ENCODE measurements at regions not wholly inside any gene's neighbourhood (a gene's known extent, or its start where the extent isn't known, plus 50 kb on each side); places are given as distances from the start of the nearest gene placed in this dataset.

- DNase-seq, result no peak
Measured at GRCh38 chr2:2574401-2575180, 243.5 kb upstream of the MYT1L start.

- peak; percentile 6 for DNase-seq
Measured at GRCh38 chr2:2573658-2574293, 242.7 kb upstream of the MYT1L start.

GRCh38 chr2:2573205-2573604 lies 242.1 kb upstream of the MYT1L start:
- no peak for DNase-seq

- no peak for DNase-seq
Measured at GRCh38 chr2:2572393-2573204, 241.5 kb upstream of the MYT1L start.

- DNase-seq, result no peak
Measured at GRCh38 chr2:2571301-2572150, 240.5 kb upstream of the MYT1L start.

- no peak for DNase-seq
Measured at GRCh38 chr2:2570871-2571270, 239.8 kb upstream of the MYT1L start.

- DNase-seq, result no peak
Measured at GRCh38 chr2:2570360-2570759, 239.3 kb upstream of the MYT1L start.

GRCh38 chr2:2569836-2570235 lies 238.8 kb upstream of the MYT1L start:
- no peak for DNase-seq

GRCh38 chr2:2569306-2569705 lies 238.2 kb upstream of the MYT1L start:
- DNase-seq, result no peak

GRCh38 chr2:2568411-2568810 lies 237.3 kb upstream of the MYT1L start:
- no peak for DNase-seq

- DNase-seq, result no peak
Measured at GRCh38 chr2:2567776-2568175, 236.7 kb upstream of the MYT1L start.

- DNase-seq, result no peak
Measured at GRCh38 chr2:2566396-2567323, 235.6 kb upstream of the MYT1L start.

GRCh38 chr2:2565671-2566070 lies 234.6 kb upstream of the MYT1L start:
- no peak for DNase-seq

GRCh38 chr2:2564300-2565078 lies 233.4 kb upstream of the MYT1L start:
- no peak for DNase-seq

- DNase-seq, result no peak
Measured at GRCh38 chr2:2563309-2563860, 232.3 kb upstream of the MYT1L start.

GRCh38 chr2:2562867-2563266 lies 231.8 kb upstream of the MYT1L start:
- no peak for DNase-seq

- DNase-seq, result no peak
Measured at GRCh38 chr2:2561346-2562095, 230.4 kb upstream of the MYT1L start.

GRCh38 chr2:2560374-2561015 lies 229.4 kb upstream of the MYT1L start:
- DNase-seq, result no peak

- DNase-seq, result no peak
Measured at GRCh38 chr2:2558476-2558875, 227.4 kb upstream of the MYT1L start.
